ENCODE measurements at regions not wholly inside any gene's neighbourhood (a gene's known extent, or its start where the extent isn't known, plus 50 kb on each side); places are given as distances from the start of the nearest gene placed in this dataset.

- no peak for TF ChIP-seq GATA3 (IDR thresholded peaks at IDR 0.05; ENCODE audit: low read depth, low read length)
- no peak for TF ChIP-seq GATA2 (IDR thresholded peaks at IDR 0.05; ENCODE audit: low read depth, low read length)
Observed at GRCh38 chr12:63508543-63508942, 159.8 kb downstream of the DPY19L2 start.

GRCh38 chr12:63499567-63499966 lies 168.7 kb downstream of the DPY19L2 start:
- TF ChIP-seq GATA3 (IDR thresholded peaks at IDR 0.05; ENCODE audit: low read depth, low read length) = no peak
- TF ChIP-seq GATA2 (IDR thresholded peaks at IDR 0.05; ENCODE audit: low read depth, low read length) = no peak

GRCh38 chr12:63498239-63498638 lies 170.1 kb downstream of the DPY19L2 start:
- TF ChIP-seq GATA2 (IDR thresholded peaks at IDR 0.05; ENCODE audit: low read depth, low read length) (no peak), GATA3 (IDR thresholded peaks at IDR 0.05; ENCODE audit: low read depth, low read length) (no peak)

- peak; percentile 72 for TF ChIP-seq GATA3 (IDR thresholded peaks at IDR 0.05; ENCODE audit: low read depth, low read length)
- peak; percentile 60; the same call in 1 of the 2 replicates for TF ChIP-seq GATA2 (IDR thresholded peaks at IDR 0.05; ENCODE audit: low read depth, low read length)
Observed at GRCh38 chr12:63496654-63497053, 171.6 kb downstream of the DPY19L2 start.

- TF ChIP-seq GATA2 (IDR thresholded peaks at IDR 0.05; ENCODE audit: low read depth, low read length) (no peak), GATA3 (IDR thresholded peaks at IDR 0.05; ENCODE audit: low read depth, low read length) (no peak)
Observed at GRCh38 chr12:63495974-63496373, 172.3 kb downstream of the DPY19L2 start.

GRCh38 chr12:63480186-63480585 lies 188.1 kb downstream of the DPY19L2 start:
- TF ChIP-seq GATA2 (IDR thresholded peaks at IDR 0.05; ENCODE audit: low read depth, low read length) (no peak), GATA3 (IDR thresholded peaks at IDR 0.05; ENCODE audit: low read depth, low read length) (no peak)

- TF ChIP-seq GATA3 (IDR thresholded peaks at IDR 0.05; ENCODE audit: low read depth, low read length) (no peak), GATA2 (IDR thresholded peaks at IDR 0.05; ENCODE audit: low read depth, low read length) (no peak)
Observed at GRCh38 chr12:63470161-63470560, 198.1 kb downstream of the DPY19L2 start.

GRCh38 chr12:63467951-63468350 lies 200.3 kb downstream of the DPY19L2 start:
- TF ChIP-seq GATA2 (IDR thresholded peaks at IDR 0.05; ENCODE audit: low read depth, low read length) (no peak), GATA3 (IDR thresholded peaks at IDR 0.05; ENCODE audit: low read depth, low read length) (no peak)

GRCh38 chr12:63457857-63458256 lies 210.4 kb downstream of the DPY19L2 start:
- no peak for TF ChIP-seq GATA2 (IDR thresholded peaks at IDR 0.05; ENCODE audit: low read depth, low read length)
- no peak for TF ChIP-seq GATA3 (IDR thresholded peaks at IDR 0.05; ENCODE audit: low read depth, low read length)

- TF ChIP-seq GATA2 (IDR thresholded peaks at IDR 0.05; ENCODE audit: low read depth, low read length) = no peak
- no peak for TF ChIP-seq GATA3 (IDR thresholded peaks at IDR 0.05; ENCODE audit: low read depth, low read length)
Observed at GRCh38 chr12:63457428-63457827, 210.9 kb downstream of the DPY19L2 start.

GRCh38 chr12:63450816-63451215 lies 217.5 kb downstream of the DPY19L2 start:
- TF ChIP-seq GATA3 (IDR thresholded peaks at IDR 0.05; ENCODE audit: low read depth, low read length) (no peak), GATA2 (IDR thresholded peaks at IDR 0.05; ENCODE audit: low read depth, low read length) (no peak)

GRCh38 chr12:63450334-63450733 lies 218.0 kb downstream of the DPY19L2 start:
- TF ChIP-seq GATA2 (IDR thresholded peaks at IDR 0.05; ENCODE audit: low read depth, low read length) (no peak), GATA3 (IDR thresholded peaks at IDR 0.05; ENCODE audit: low read depth, low read length) (no peak)

GRCh38 chr12:63445224-63445880 lies 222.9 kb downstream of the DPY19L2 start:
- no peak for TF ChIP-seq GATA2 (IDR thresholded peaks at IDR 0.05; ENCODE audit: low read depth, low read length)
- no peak for TF ChIP-seq GATA3 (IDR thresholded peaks at IDR 0.05; ENCODE audit: low read depth, low read length)

- TF ChIP-seq GATA2 (IDR thresholded peaks at IDR 0.05; ENCODE audit: low read depth, low read length) = no peak
- TF ChIP-seq GATA3 (IDR thresholded peaks at IDR 0.05; ENCODE audit: low read depth, low read length) = no peak
Observed at GRCh38 chr12:63440048-63440447, 228.2 kb downstream of the DPY19L2 start.

- TF ChIP-seq GATA2 (IDR thresholded peaks at IDR 0.05; ENCODE audit: low read depth, low read length) = no peak
- TF ChIP-seq GATA3 (IDR thresholded peaks at IDR 0.05; ENCODE audit: low read depth, low read length) = no peak
Observed at GRCh38 chr12:63424671-63425070, 243.6 kb downstream of the DPY19L2 start.

- TF ChIP-seq GATA2 (IDR thresholded peaks at IDR 0.05; ENCODE audit: low read depth, low read length) (no peak), GATA3 (IDR thresholded peaks at IDR 0.05; ENCODE audit: low read depth, low read length) (no peak)
Observed at GRCh38 chr12:63423839-63424238, 244.5 kb downstream of the DPY19L2 start.

Data from SH-SY5Y (cell line).